HepG2 (cell line): ENCODE measurements at regions not wholly inside any gene's neighbourhood (a gene's known extent, or its start where the extent isn't known, plus 50 kb on each side); places are given as distances from the start of the nearest gene placed in this dataset.

Experiments
- AFF4 ChIP-seq: sonication (generic); formaldehyde crosslinking; IDR thresholded peaks from 2 replicates; pipeline ENCODE4 v1.4.0; 2020; ENCODE audit warnings: missing genetic modification reagents
- BHLHE40 ChIP-seq: IDR thresholded peaks from 2 replicates; pipeline ENCODE4 v1.6.1; 2011; ENCODE audit warnings: low read length, improper control_type of control experiment
- FOXO1 ChIP-seq: sonication (generic); formaldehyde crosslinking; IDR thresholded peaks from 2 replicates; pipeline ENCODE4 v1.4.0; 2020; ENCODE audit warnings: missing genetic modification reagents
- GATAD2A ChIP-seq: IDR thresholded peaks from 2 replicates; pipeline ENCODE4 v1.6.1; 2016
- KLF12 ChIP-seq: sonication (generic); formaldehyde crosslinking; IDR thresholded peaks from 2 replicates; pipeline ENCODE4 v1.4.0; 2020; ENCODE audit warnings: missing genetic modification reagents, borderline replicate concordance
- KMT2B ChIP-seq: IDR thresholded peaks from 2 replicates; pipeline ENCODE4 v1.6.1; 2016; ENCODE audit warnings: missing genetic modification reagents, missing compliant biosample characterization
- PAX8 ChIP-seq: sonication (generic); formaldehyde crosslinking; IDR thresholded peaks from 2 replicates; pipeline ENCODE4 v1.8.0; 2022; ENCODE audit warnings: mild to moderate bottlenecking, missing genetic modification reagents, borderline replicate concordance
- PHF5A ChIP-seq: IDR thresholded peaks from one replicate; pipeline ENCODE4 v1.6.1; 2018; ENCODE audit warnings: low read depth, missing genetic modification reagents; ENCODE audit not compliant: unreplicated experiment
- POGZ ChIP-seq: sonication (generic); formaldehyde crosslinking; IDR thresholded peaks from 2 replicates; pipeline ENCODE4 v1.4.0; 2020; ENCODE audit warnings: mild to moderate bottlenecking, missing genetic modification reagents
- RBM39 ChIP-seq: fragments of 200-400 bp; formaldehyde crosslinking; IDR thresholded peaks from one replicate; pipeline ENCODE4 v1.6.1; 2018; ENCODE audit warnings: antibody characterized with exemption, mild to moderate bottlenecking, low read depth, low read length; ENCODE audit not compliant: poor library complexity, severe bottlenecking
- SIN3A ChIP-seq: IDR thresholded peaks from 2 replicates; pipeline ENCODE4 v1.6.1; 2011; ENCODE audit warnings: low read depth, mild to moderate bottlenecking, control low read depth, low read length, borderline replicate concordance
- SP140L ChIP-seq: sonication (generic); formaldehyde crosslinking; IDR thresholded peaks from 2 replicates; pipeline ENCODE4 v1.4.0; 2020; ENCODE audit warnings: missing genetic modification reagents, borderline replicate concordance
- UBTF ChIP-seq: sonication (generic); formaldehyde crosslinking; IDR thresholded peaks from 2 replicates; pipeline ENCODE4 v1.4.0; 2020; ENCODE audit warnings: mild to moderate bottlenecking, missing genetic modification reagents
- ZBTB49 ChIP-seq: sonication (generic); formaldehyde crosslinking; IDR thresholded peaks from 2 replicates; pipeline ENCODE4 v1.4.0; 2020; ENCODE audit warnings: missing genetic modification reagents, borderline replicate concordance
- ZKSCAN8 ChIP-seq: IDR thresholded peaks from 2 replicates; pipeline ENCODE4 v1.6.1; 2016; ENCODE audit warnings: borderline replicate concordance, missing genetic modification reagents, missing compliant biosample characterization
- ZNF160 ChIP-seq: sonication (generic); formaldehyde crosslinking; IDR thresholded peaks from 2 replicates; pipeline ENCODE4 v1.8.0; 2022; ENCODE audit warnings: mild to moderate bottlenecking, inconsistent platforms, missing genetic modification reagents
- ZNF367 ChIP-seq: sonication (generic); formaldehyde crosslinking; IDR thresholded peaks from 2 replicates; pipeline ENCODE4 v1.4.0; 2020; ENCODE audit warnings: missing genetic modification reagents, borderline replicate concordance
- TF ChIP-seq, protein P1 (sequence below): IDR thresholded peaks from 2 replicates; pipeline ENCODE4 v1.6.1; 2016; ENCODE audit warnings: missing biosample characterization, missing genetic modification reagents, low read depth

DNA sequence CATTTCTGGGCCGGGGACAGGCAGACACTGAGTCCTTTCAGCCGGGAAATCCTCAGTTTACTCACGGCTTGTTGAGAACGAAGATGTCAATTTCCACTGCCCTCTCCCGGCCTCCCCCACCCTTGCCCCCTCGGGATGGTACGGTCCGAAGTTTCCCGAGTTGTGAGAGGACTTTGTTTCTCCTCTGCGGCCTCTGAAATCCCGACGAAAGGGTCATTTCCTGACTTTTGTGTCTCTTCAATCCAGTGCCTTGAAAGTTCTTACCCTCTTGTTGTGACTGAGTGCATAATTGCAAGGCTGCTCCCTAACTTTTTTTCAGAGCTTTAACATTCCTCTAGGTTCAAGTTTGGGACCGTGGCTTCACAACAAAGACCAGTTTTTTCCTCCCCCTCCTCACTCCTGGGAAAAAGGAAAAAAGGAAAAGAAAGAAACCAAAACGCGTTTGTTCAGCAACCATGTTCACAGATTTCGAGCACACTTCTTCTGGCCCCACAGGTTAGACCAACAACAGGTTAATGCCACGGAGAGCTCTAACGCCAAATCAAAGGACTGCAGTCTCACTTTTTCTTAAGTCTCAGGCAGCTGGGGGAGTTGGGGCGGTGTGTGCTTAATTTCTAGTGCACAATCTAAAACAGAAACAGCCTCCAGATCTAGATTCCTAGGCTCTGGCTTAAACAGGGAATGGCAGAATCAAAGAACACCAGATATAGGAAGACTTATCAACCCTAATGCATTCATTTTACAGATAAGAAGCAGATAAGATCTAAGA lies 138.9 kb downstream of the TMCO5A start (continued):
- no peak for TF ChIP-seq UBTF (CRISPR knock-in tag)
- TF ChIP-seq KMT2B (CRISPR knock-in tag): 0 out of 2 replicates have a peak, but pooled peaks have one; percentile 6
- no peak for TF ChIP-seq PAX8
- TF ChIP-seq ZNF367 (CRISPR knock-in tag): no peak
- TF ChIP-seq, protein P1, sequence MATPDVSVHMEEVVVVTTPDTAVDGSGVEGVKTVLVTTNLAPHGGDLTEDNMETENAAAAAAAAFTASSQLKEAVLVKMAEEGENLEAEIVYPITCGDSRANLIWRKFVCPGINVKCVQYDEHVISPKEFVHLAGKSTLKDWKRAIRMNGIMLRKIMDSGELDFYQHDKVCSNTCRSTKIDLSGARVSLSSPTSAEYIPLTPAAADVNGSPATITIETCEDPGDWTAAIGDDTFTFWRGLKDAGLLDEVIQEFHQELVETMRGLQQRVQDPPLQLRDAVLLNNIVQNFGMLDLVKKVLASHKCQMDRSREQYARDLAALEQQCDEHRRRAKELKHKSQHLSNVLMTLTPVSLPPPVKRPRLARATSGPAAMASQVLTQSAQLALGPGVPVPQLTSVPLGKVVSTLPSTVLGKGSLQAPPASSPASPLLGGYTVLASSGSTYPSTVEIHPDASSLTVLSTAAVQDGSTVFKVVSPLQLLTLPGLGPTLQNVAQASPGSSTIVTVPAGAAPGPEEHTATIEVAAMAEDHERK (CRISPR knock-in tag): no peak
- no peak for TF ChIP-seq SIN3A
- TF ChIP-seq SP140L (CRISPR knock-in tag): no peak
- peak; percentile 3; the same call in 1 of the 2 replicates for TF ChIP-seq POGZ (CRISPR knock-in tag)
- no peak for TF ChIP-seq FOXO1 (CRISPR knock-in tag)
- no peak for TF ChIP-seq AFF4
- no peak for TF ChIP-seq ZNF160 (CRISPR knock-in tag)
- no peak for TF ChIP-seq PHF5A (CRISPR knock-in tag)
- TF ChIP-seq BHLHE40: peak; percentile 37; the same call in 1 of the 2 replicates
- no peak for TF ChIP-seq KLF12
- TF ChIP-seq RBM39: peak; percentile 1
- no peak for TF ChIP-seq ZKSCAN8 (CRISPR knock-in tag)
- TF ChIP-seq GATAD2A (CRISPR knock-in tag): no peak
- TF ChIP-seq ZBTB49 (CRISPR knock-in tag): no peak
